Activated T-helper 2 cell treated with anti-CD3 and anti-CD28 coated beads, Interferon-gamma antibody, Interleukin-2, Interleukin-4, amounts not matched to agents 10 μg/mL and 5 μg/mL and 100 μg/mL, durations not matched to agents 14 hours and 24 hours and 36 hours (primary cell): ENCODE measurements at regions not wholly inside any gene's neighbourhood (a gene's known extent, or its start where the extent isn't known, plus 50 kb on each side); places are given as distances from the start of the nearest gene placed in this dataset.
"Not testable (repeated sequence)": the region's sequence is repeated elsewhere in the genome, so short reads cannot be mapped to it uniquely, and the experiment has no call there.

Experiments
- DNase-seq: peaks from one replicate; pipeline ENCODE4 v3.0.0; 2021; ENCODE audit warnings: low spot score
- H3K27ac Mint-ChIP-seq: one replicate; pipeline ENCODE4 v1.8.0; 2021; ENCODE audit warnings: mixed read lengths
- H3K27me3 Mint-ChIP-seq: one replicate; pipeline ENCODE4 v1.8.0; 2021; ENCODE audit warnings: low read depth, mixed read lengths
- H3K36me3 Mint-ChIP-seq: one replicate; pipeline ENCODE4 v1.8.0; 2021; ENCODE audit warnings: low read depth, mixed read lengths
- H3K4me1 Mint-ChIP-seq: one replicate; pipeline ENCODE4 v1.8.0; 2021; ENCODE audit warnings: low read depth, mixed read lengths
- H3K4me3 Mint-ChIP-seq: one replicate; pipeline ENCODE4 v1.8.0; 2021; ENCODE audit warnings: low read depth, mild to moderate bottlenecking, moderate library complexity, mixed read lengths
- H3K9me3 Mint-ChIP-seq: one replicate; pipeline ENCODE4 v1.8.0; 2021; ENCODE audit warnings: mixed read lengths
- intact Hi-C: fragments of 100-400 bp; cut with micrococcal nuclease; formaldehyde crosslinking; loops from one replicate; pipeline ENCODE4 v1.15.1; 2023

- no peaks in the 10 kb centered on the region for H3K27me3 Mint-ChIP-seq
- H3K4me3 Mint-ChIP-seq = no peak overlapping the region
- no peaks in the 10 kb centered on the region for H3K4me1 Mint-ChIP-seq
- no peaks in the 10 kb centered on the region for H3K36me3 Mint-ChIP-seq
- H3K9me3 Mint-ChIP-seq = no peaks in the 10 kb centered on the region
- H3K27ac Mint-ChIP-seq = no peak overlapping the region
- DNase-seq = no peak
- intact Hi-C loops = no loop called here
Measured at GRCh38 chr2:53504507-53504906, 263.1 kb upstream of the CHAC2 start.

GRCh38 chr2:53500181-53500580 lies 267.4 kb upstream of the CHAC2 start:
- no peaks in the 10 kb centered on the region for H3K36me3 Mint-ChIP-seq
- no peaks in the 10 kb centered on the region for H3K4me1 Mint-ChIP-seq
- DNase-seq = no peak
- H3K4me3 Mint-ChIP-seq = no peak overlapping the region
- no peaks in the 10 kb centered on the region for H3K27me3 Mint-ChIP-seq
- H3K27ac Mint-ChIP-seq = no peak overlapping the region
- intact Hi-C loops = no loop called here
- H3K9me3 Mint-ChIP-seq = no peaks in the 10 kb centered on the region

- DNase-seq = no peak
- no peak overlapping the region for H3K27ac Mint-ChIP-seq
- intact Hi-C loops = loop anchor here (10.0 kb wide), 1 partner anchor 1333 kb away; no protein-coding TSS in a partner anchor
- no peaks in the 10 kb centered on the region for H3K9me3 Mint-ChIP-seq
- no peaks in the 10 kb centered on the region for H3K27me3 Mint-ChIP-seq
- no peaks in the 10 kb centered on the region for H3K36me3 Mint-ChIP-seq
- no peak overlapping the region for H3K4me3 Mint-ChIP-seq
- H3K4me1 Mint-ChIP-seq = no peaks in the 10 kb centered on the region
Measured at GRCh38 chr2:53498210-53498609, 269.4 kb upstream of the CHAC2 start.

- intact Hi-C loops = loop anchor here (10.0 kb wide), 1 partner anchor 1332 kb away; no protein-coding TSS in a partner anchor
- no peak for DNase-seq
- Mint-ChIP-seq H3K4me1 (no peaks in the 10 kb centered on the region), H3K9me3 (no peaks in the 10 kb centered on the region), H3K36me3 (no peaks in the 10 kb centered on the region), H3K4me3 (no peak overlapping the region), H3K27me3 (no peaks in the 10 kb centered on the region), H3K27ac (no peak overlapping the region)
Measured at GRCh38 chr2:53497020-53497419, 270.6 kb upstream of the CHAC2 start.

GRCh38 chr2:53493210-53493609 lies 274.4 kb upstream of the CHAC2 start:
- Mint-ChIP-seq H3K27ac (no peak overlapping the region), H3K27me3 (no peaks in the 10 kb centered on the region), H3K36me3 (no peaks in the 10 kb centered on the region), H3K4me1 (no peaks in the 10 kb centered on the region), H3K4me3 (no peak overlapping the region), H3K9me3 (no peaks in the 10 kb centered on the region)
- DNase-seq = no peak
- intact Hi-C loops = loop anchor here (10.0 kb wide), 1 partner anchor 1328 kb away; no protein-coding TSS in a partner anchor

DNA sequence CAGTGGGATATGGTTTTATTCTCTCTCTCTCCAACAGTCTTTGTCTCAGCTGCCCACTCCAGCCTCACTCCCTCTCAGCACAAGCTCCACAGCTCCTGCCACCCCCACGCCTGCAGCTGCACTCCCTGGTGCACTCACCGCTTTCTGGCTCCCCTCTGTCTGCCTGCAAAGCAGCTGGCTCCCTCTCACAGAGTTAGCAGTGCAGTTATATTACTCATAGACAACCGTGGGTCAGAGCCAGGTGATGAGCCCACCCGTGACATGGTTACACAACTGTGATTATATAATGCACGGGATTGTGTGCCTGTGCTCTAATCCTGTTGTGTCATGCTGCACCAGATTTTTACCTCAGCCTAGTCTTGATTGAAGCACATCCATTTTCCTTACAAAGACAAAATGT lies 276.9 kb upstream of the CHAC2 start:
- no peaks in the 10 kb centered on the region for H3K36me3 Mint-ChIP-seq
- H3K4me3 Mint-ChIP-seq = no peak overlapping the region
- no peaks in the 10 kb centered on the region for H3K27me3 Mint-ChIP-seq
- intact Hi-C loops = loop anchor here (10.0 kb wide), 1 partner anchor 1326 kb away; no protein-coding TSS in a partner anchor
- no peaks in the 10 kb centered on the region for H3K4me1 Mint-ChIP-seq
- H3K27ac Mint-ChIP-seq = no peak overlapping the region
- H3K9me3 Mint-ChIP-seq = no peaks in the 10 kb centered on the region
- DNase-seq = no peak

DNA sequence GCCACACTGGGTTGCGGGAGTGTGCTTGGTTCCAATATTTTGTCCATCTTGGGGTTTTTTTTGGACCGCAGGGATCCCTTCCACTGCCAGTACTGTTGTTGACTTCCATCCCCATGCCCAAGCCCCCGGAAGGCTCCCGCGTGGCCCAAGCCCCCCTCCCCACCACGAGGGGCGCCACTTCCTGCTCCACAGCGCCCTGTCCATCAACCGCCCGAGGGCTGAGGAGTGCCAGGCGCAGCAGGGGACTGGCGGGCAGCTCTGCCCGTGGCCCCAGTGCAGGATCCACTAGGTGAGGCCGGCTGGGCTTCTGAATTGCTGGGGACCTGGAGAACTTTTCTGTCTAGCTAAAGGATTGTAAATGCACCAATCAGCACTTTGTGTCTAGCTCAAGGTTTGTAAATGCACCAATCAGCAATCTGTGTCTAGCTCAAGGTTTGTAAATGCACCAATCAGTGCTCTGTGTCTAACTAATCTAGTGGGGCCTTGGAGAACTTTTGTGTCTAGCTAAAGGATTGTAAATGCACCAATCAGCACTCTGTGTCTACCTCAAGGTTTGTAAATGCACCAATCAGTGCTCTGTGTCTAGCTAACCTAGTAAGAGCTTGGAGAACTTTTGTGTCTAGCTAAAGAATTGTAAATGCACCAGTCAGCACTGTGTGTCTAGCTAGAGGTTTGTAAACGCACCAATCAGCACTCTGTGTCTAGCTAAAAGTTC lies 281.3 kb upstream of the CHAC2 start:
- DNase-seq, intact Hi-C loops, H3K4me3 Mint-ChIP-seq, H3K27me3 Mint-ChIP-seq, H3K9me3 Mint-ChIP-seq, H3K4me1 Mint-ChIP-seq, H3K27ac Mint-ChIP-seq, H3K36me3 Mint-ChIP-seq: not testable (repeated sequence)

DNA sequence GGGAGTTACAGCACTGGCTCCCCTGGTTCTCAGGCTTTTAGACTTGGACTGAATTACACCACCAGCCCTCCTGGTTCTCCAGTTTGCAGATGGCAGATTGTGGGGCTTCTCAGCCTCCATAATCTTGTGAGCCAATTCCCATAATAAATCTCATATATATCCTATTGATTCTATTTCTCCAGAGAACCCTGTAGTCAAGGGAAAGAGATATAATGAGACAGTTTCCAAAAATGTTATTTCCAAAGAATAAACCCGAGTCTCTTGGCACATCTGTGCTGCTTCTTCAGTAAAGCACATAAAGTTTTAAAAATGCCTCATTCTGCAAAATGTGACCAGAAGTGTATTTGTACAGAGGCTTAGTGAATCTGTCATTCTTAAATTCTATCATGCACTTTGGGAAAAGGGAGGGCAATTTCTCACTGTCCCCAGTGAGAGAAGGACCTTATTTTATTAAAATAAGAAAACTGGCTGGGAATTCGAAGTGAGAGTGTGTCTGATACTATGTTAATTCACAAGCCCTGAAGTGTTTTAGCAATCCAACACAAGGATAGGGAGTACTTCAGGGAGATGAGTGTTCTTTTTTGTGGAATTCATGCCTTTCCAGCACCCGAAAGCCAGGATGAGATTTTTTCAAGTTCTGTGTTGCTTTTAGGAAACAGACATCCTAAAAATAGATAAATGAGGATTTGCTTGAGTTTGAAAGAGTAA lies 282.4 kb upstream of the CHAC2 start:
- H3K27me3 Mint-ChIP-seq = no peaks in the 10 kb centered on the region
- H3K27ac Mint-ChIP-seq = no peak overlapping the region
- no peaks in the 10 kb centered on the region for H3K9me3 Mint-ChIP-seq
- no peak for DNase-seq
- H3K4me1 Mint-ChIP-seq = no peaks in the 10 kb centered on the region
- intact Hi-C loops = no loop called here
- H3K4me3 Mint-ChIP-seq = no peak overlapping the region
- H3K36me3 Mint-ChIP-seq = no peaks in the 10 kb centered on the region

- no peak for DNase-seq
- Mint-ChIP-seq H3K4me3 (no peak overlapping the region), H3K27ac (no peak overlapping the region), H3K27me3 (no peaks in the 10 kb centered on the region), H3K9me3 (no peaks in the 10 kb centered on the region), H3K36me3 (no peaks in the 10 kb centered on the region), H3K4me1 (no peaks in the 10 kb centered on the region)
- intact Hi-C loops = no loop called here
Measured at GRCh38 chr2:53484531-53484930, 283.1 kb upstream of the CHAC2 start.

DNA sequence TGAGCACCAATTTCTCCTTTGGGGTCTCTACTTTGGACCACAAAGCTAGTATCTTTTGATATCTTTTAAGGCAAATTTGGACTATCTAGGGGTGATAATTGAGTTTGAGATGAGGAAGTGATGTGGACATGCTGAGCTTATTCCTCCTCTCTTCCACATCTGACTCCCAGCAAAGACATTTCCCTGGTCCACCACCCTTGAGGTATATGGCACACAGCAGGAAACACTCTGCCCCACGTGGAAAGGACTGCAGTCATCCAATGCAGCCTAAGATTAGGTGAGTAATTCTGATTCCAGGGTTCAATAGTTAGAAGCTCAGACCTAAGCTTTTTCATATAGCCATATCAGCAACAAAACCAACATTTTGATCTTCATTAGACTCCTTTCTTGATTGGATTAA lies 290.1 kb upstream of the CHAC2 start:
- no peaks in the 10 kb centered on the region for H3K9me3 Mint-ChIP-seq
- no peak for DNase-seq
- H3K27me3 Mint-ChIP-seq = no peaks in the 10 kb centered on the region
- H3K4me3 Mint-ChIP-seq = no peak overlapping the region
- H3K36me3 Mint-ChIP-seq = no peaks in the 10 kb centered on the region
- intact Hi-C loops = no loop called here
- H3K4me1 Mint-ChIP-seq = no peaks in the 10 kb centered on the region
- H3K27ac Mint-ChIP-seq = no peak overlapping the region

- no peak for DNase-seq
- no peaks in the 10 kb centered on the region for H3K9me3 Mint-ChIP-seq
- intact Hi-C loops = no loop called here
- no peak overlapping the region for H3K4me3 Mint-ChIP-seq
- H3K4me1 Mint-ChIP-seq = no peaks in the 10 kb centered on the region
- no peaks in the 10 kb centered on the region for H3K27me3 Mint-ChIP-seq
- H3K27ac Mint-ChIP-seq = no peak overlapping the region
- H3K36me3 Mint-ChIP-seq = no peaks in the 10 kb centered on the region
Measured at GRCh38 chr2:53476834-53477233, 290.8 kb upstream of the CHAC2 start.

DNA sequence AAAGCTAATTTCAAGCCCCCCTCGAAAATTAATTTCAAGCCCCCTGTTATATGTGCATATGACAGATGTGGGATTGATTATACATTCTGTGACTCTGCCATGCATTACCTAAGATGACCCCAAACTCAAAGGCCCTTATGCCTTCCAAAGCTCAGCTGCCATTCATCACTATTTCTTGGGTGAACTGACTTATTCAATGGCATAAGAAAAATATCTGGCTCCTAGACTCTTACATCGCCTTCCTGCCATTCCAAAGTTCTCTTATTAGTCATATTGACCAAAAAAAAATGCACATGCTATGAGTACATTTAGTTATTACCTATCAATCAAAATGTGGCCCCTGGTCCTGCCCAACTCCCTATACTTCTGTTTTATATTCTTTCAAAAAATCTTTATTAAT lies 291.8 kb upstream of the CHAC2 start:
- Mint-ChIP-seq H3K4me1 (no peaks in the 10 kb centered on the region), H3K36me3 (no peaks in the 10 kb centered on the region), H3K27ac (no peak overlapping the region), H3K27me3 (no peaks in the 10 kb centered on the region), H3K4me3 (no peak overlapping the region), H3K9me3 (no peaks in the 10 kb centered on the region)
- intact Hi-C loops = no loop called here
- no peak for DNase-seq

DNA sequence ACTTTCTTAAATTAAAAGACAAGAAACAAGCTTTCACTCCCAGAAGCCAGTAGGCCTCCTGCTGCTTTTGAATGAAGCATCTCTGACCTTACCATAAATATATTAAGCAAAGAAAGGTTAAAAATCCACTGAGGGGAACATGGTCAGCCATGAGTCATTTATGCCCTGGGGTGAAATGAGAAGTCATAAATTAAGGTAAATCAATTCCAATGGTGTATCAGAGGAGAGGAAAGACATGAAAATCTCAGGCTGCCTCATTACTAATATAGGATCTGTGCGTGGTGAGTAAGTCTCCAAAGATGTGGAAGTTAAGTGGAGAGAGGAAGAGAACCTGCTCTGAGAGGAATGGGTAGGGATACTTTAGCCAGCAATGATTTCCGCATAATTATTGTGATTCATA lies 292.3 kb upstream of the CHAC2 start:
- intact Hi-C loops = no loop called here
- Mint-ChIP-seq H3K9me3 (no peaks in the 10 kb centered on the region), H3K4me3 (no peak overlapping the region), H3K27me3 (no peaks in the 10 kb centered on the region), H3K27ac (no peak overlapping the region), H3K36me3 (no peaks in the 10 kb centered on the region), H3K4me1 (no peaks in the 10 kb centered on the region)
- no peak for DNase-seq
